GM12864 (cell line): ENCODE measurements at regions not wholly inside any gene's neighbourhood (a gene's known extent, or its start where the extent isn't known, plus 50 kb on each side); places are given as distances from the start of the nearest gene placed in this dataset.

Experiments
- DNase-seq: peaks from one replicate; pipeline ENCODE4 v3.0.0-alpha.2; 2011; ENCODE audit warnings: low read depth
- H3K4me3 ChIP-seq: 2 replicates; pipeline ENCODE4 v1.5.1; 2011; ENCODE audit warnings: mild to moderate bottlenecking, low read depth, low read length, control low read depth
- TF ChIP-seq, protein P1 (sequence below): IDR thresholded peaks from 2 replicates; pipeline ENCODE4 v1.5.1; 2011; ENCODE audit warnings: low read depth, mild to moderate bottlenecking, moderate library complexity, low read length, control low read depth, inconsistent platforms; ENCODE audit errors: missing control alignments

DNA sequence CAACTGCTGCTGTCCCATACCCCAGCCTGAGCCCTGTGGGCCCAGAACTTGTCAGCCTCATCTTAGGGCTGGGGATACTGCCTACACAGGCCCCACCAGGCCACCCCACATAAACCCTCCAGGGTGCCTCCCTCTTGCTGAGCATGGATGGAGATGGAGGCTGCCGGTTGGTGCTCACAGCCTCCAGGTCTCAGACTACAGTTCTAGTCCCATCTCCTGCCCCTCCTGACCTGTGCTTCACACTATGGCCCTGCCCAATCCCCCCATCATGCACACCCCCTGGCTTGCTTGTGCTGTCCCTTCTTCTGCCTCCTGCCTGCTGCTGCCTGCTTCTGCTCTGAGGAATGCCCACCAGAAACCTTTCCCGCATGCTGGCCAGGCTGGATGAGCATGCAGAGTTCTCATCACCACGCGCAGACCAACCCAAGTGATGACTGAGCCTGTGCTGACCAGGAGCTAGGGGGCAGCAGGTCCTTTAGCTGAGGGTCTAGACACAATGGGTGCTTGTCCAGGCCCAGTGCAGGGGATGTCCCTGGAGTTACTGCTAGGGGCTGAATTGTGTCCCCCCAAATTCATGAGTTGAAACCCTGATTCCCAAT, 138.4 kb upstream of the HS6ST1 start:
- H3K4me3 ChIP-seq: no peak overlapping the region
- DNase-seq: no peak
- TF ChIP-seq, protein P1, sequence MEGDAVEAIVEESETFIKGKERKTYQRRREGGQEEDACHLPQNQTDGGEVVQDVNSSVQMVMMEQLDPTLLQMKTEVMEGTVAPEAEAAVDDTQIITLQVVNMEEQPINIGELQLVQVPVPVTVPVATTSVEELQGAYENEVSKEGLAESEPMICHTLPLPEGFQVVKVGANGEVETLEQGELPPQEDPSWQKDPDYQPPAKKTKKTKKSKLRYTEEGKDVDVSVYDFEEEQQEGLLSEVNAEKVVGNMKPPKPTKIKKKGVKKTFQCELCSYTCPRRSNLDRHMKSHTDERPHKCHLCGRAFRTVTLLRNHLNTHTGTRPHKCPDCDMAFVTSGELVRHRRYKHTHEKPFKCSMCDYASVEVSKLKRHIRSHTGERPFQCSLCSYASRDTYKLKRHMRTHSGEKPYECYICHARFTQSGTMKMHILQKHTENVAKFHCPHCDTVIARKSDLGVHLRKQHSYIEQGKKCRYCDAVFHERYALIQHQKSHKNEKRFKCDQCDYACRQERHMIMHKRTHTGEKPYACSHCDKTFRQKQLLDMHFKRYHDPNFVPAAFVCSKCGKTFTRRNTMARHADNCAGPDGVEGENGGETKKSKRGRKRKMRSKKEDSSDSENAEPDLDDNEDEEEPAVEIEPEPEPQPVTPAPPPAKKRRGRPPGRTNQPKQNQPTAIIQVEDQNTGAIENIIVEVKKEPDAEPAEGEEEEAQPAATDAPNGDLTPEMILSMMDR: no peak

DNA sequence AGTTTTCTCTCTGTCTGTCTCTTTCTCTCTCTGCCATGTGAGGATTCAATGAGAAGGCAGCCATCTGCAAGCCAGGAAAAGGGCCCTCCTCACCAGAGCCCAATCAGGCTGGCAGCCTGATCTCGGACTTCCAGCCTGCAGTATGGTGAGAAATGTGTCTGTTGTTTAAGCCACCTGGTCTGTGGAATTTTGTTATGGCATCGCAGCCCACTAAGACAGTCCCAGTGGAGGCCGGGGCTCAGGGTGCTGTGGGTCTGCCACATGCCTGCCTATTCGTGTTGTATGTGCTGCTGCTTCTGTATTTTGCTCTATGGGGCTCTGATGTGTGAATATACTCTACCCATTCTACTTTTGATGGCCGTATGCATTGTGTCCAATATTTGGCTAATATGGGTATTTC, 139.0 kb upstream of the HS6ST1 start:
- no peak overlapping the region for H3K4me3 ChIP-seq
- TF ChIP-seq, protein P1: no peak
- DNase-seq: no peak

DNA sequence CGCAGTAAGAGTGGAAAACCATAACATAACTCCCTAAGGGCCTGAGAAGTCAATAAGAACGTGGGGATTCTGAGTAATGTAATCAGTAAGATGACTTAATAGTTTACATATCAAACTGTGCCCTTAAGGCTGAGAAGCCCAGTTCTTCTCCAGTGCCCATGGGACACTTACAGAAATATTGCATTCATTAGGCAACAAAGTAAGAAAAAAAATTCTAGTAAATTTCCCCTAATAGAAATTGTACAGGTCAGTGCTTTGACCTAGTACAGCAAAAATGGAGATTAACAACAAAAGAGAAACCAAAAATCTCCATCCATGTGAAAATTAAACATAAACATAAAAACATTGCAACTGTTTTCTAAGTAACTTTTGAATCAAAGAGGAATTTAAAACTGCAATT, 139.8 kb upstream of the HS6ST1 start:
- TF ChIP-seq, protein P1: no peak
- H3K4me3 ChIP-seq: no peak overlapping the region
- DNase-seq: no peak

DNA sequence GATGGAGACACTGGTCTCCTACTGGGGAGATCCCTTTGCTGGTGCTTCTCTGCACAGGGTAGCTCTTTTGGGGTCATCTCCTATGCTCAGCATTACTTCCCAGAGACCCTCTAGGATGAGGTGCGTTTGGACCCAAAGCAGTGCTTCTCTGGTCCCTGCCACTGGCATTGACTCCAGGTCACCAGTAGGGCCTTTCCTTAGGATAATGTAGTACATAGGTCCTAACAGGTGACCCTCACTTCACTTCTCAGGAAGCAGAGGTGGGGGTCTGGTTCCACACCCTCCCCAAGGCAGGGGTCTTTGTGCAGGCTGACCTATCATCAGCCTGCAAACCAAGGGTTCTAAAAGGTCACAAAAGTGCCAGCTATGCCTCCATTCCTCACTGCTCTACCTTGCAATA, 145.8 kb upstream of the HS6ST1 start:
- no peak overlapping the region for H3K4me3 ChIP-seq
- TF ChIP-seq, protein P1: no peak
- DNase-seq: no peak

DNA sequence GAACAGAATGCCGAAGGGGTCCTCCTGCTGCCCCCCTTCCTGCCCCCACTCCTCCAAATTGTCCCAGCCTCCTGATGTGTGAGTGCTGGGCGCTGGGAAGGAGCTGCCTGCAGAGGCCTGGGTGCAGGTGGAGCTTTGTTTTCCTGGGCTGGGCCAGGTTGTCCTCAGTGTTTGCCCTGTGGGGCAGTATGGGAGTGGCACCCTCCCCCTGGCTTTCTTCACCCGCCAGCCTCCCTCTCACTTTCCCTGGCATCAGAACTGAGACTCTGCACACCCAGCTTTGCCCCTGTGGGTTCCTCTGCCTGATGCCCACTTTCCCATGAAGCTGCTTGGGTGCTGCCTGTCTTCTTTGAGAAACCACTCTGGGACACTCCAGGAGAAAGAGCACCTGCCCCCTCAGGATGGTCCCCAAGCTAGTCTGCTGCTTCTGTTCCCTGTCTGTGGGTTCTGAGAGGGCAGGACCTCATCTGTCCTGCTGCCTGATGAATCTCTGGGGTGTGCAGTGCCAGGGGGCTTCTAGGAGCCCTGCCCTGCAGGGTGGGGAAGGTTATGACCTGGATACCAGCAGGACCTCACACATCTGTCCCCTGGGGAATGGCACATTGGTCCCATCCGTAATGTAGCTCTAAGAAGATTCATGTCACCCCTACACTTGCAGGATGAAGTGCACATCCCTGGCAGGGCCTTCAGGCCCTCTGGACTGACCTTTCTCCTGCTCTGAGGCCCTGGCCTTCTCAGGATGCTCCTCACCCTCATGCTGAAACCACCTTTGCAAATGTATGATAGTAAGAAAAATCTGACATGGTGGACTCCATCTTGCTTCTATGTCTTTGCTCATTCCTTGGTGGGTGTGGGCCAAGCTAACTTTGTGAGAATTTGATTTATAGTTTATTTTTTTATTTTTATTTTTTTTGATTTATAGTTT, 146.8 kb upstream of the HS6ST1 start:
- DNase-seq: no peak
- H3K4me3 ChIP-seq: no peak overlapping the region
- TF ChIP-seq, protein P1: no peak

DNA sequence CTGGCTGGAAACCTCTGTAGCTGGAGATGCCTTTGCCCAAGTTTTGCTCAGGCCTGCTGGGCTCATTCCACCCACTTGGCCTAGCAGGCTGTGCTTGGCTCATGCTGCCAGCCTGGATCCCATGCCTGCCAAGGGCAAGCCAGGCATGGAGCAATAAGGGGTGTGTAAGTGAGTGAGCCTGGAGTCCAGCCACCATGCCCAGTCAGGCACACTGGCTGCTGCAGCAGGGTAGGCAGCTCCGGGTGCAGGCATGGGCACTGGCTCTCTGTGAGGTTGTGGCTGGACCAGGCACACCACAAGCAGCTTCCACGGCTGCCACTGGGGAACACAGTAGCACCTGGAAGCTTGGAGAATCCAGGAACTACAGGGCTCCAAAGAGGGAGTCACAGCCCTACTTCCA, 147.7 kb upstream of the HS6ST1 start:
- TF ChIP-seq, protein P1: no peak
- no peak for DNase-seq
- no peak overlapping the region for H3K4me3 ChIP-seq
